HG03135 (cell line): ENCODE measurements at regions not wholly inside any gene's neighbourhood (a gene's known extent, or its start where the extent isn't known, plus 50 kb on each side); places are given as distances from the start of the nearest gene placed in this dataset.

Experiments used
- ATAC-seq: cut with Tn5 transposase; IDR thresholded peaks from one replicate; pipeline ENCODE4 v1.9.1; 2021; ENCODE audit warnings: mild to moderate bottlenecking, moderate library complexity; ENCODE audit not compliant: unreplicated experiment

GRCh38 chr4:102439812-102440211 lies 61.3 kb upstream of the NFKB1 start:
- no peak for ATAC-seq

DNA sequence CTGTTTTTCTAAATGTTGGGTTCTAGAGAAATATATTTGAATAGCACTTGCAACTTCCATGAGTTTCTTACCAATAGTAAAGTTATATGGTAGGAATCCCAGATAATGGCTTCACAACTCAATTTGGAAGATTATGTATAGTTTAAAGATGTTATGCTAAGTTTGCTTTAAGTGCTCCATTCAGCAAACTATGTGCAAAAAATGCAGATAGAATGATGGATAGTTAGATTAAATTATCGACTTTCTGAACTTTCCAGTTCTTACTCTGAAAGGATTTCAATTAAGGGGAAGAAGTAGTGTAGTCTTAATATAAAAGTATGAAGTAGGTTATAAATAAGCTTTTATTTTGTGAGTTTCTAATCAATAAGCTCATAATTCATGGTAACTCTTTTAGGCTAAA lies 60.7 kb upstream of the NFKB1 start:
- no peak for ATAC-seq

- no peak for ATAC-seq
These were observed 58.9 kb upstream of the NFKB1 start for GRCh38 chr4:102441978-102442911.

GRCh38 chr4:102444752-102445151 lies 56.4 kb upstream of the NFKB1 start:
- no peak for ATAC-seq

GRCh38 chr4:102445213-102445612 lies 55.9 kb upstream of the NFKB1 start:
- ATAC-seq, result no peak

DNA sequence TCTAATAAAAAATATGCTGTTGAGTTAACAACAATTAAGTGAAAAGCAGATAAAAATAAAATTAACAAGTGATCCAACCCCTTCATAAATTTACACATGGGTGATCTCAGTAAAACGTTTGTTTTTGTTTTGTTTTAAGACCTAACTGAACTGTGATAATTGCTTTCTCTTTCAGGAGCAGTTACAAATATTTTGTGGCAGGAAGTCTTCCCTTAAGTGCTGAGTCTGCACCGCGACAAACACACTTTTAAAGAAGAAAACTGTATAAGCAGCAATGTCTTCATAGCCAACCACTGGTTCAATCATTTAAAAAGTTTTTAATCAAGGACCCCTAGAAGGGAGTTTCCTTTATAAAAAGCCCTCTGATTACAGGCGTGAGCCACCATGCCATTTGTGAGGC lies 53.7 kb upstream of the NFKB1 start:
- ATAC-seq, result peak; percentile 68

GRCh38 chr4:102449751-102450352 lies 51.3 kb upstream of the NFKB1 start:
- ATAC-seq, result no peak

DNA sequence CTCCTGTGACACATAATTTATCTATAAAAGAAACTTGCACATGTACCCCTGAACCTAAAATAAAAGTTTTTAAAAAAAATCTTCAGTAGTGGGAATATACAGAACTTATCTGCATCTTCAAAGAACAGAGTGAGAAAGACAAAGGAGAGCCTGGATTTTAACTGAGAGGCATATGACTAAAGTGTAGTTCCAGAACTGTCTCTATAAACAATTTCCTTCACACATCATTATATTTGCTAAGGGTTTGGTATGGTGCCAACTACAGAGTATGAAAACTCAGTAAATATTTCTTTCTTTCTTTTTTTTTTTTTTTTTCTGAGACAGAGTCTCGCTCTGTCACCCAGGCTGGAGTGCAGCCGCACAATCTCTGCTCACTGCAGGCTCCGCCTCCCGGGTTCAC lies 49.9 kb upstream of the NFKB1 start:
- no peak for ATAC-seq
